ENCODE measurements at regions not wholly inside any gene's neighbourhood (a gene's known extent, or its start where the extent isn't known, plus 50 kb on each side); places are given as distances from the start of the nearest gene placed in this dataset.

GRCh38 chr12:27907766-27908165 is 64.8 kb downstream of the PTHLH start:
- Histone ChIP-seq H3K27ac (ENCODE audit: low read depth, low read length, poor library complexity, severe bottlenecking) (no peak overlapping the region), H3K27me3 (replicated peaks; ENCODE audit: insufficient read depth, low read depth, low read length, poor library complexity) (no peaks in the 10 kb centered on the region), H3K36me3 (ENCODE audit: insufficient read depth, low read length, poor library complexity, severe bottlenecking) (no peaks in the 10 kb centered on the region), H3K9me3 (ENCODE audit: low read depth, low read length, poor library complexity, severe bottlenecking) (no peaks in the 10 kb centered on the region), H3K4me3 (ENCODE audit: low read depth, low read length, poor library complexity, severe bottlenecking) (no peak overlapping the region), H3K4me1 (ENCODE audit: insufficient read depth, low read length, poor library complexity, severe bottlenecking) (no peaks in the 10 kb centered on the region)
- no peak for DNase-seq (ENCODE audit: low spot score)
- BruUV-seq (replicated peaks), result no TSS peak
- ChIA-PET CTCF (no interaction called here), POLR2A (ENCODE audit: low non-redundant PET) (no interaction called here)
- intact Hi-C loops (cut with micrococcal nuclease; ENCODE audit: unreplicated experiment), result no loop called here
- no peak for TF ChIP-seq EZH2 (IDR thresholded peaks at IDR 0.05; ENCODE audit: borderline replicate concordance, low read depth, low read length, poor library complexity, severe bottlenecking)
- TF ChIP-seq CTCF (conservative IDR thresholded peaks at IDR 0.05; ENCODE audit: low read depth, low read length), result no peak

GRCh38 chr12:27906658-27907473 is 65.7 kb downstream of the PTHLH start:
- Histone ChIP-seq H3K36me3 (ENCODE audit: insufficient read depth, low read length, poor library complexity, severe bottlenecking) (no peaks in the 10 kb centered on the region), H3K9me3 (ENCODE audit: low read depth, low read length, poor library complexity, severe bottlenecking) (no peaks in the 10 kb centered on the region), H3K4me3 (ENCODE audit: low read depth, low read length, poor library complexity, severe bottlenecking) (no peak overlapping the region), H3K27ac (ENCODE audit: low read depth, low read length, poor library complexity, severe bottlenecking) (no peak overlapping the region), H3K4me1 (ENCODE audit: insufficient read depth, low read length, poor library complexity, severe bottlenecking) (no peaks in the 10 kb centered on the region), H3K27me3 (replicated peaks; ENCODE audit: insufficient read depth, low read depth, low read length, poor library complexity) (no peaks in the 10 kb centered on the region)
- ChIA-PET POLR2A (ENCODE audit: low non-redundant PET) (no interaction called here), CTCF (no interaction called here)
- BruUV-seq (replicated peaks), result no TSS peak
- TF ChIP-seq CTCF (conservative IDR thresholded peaks at IDR 0.05; ENCODE audit: low read depth, low read length) (no peak), EZH2 (IDR thresholded peaks at IDR 0.05; ENCODE audit: borderline replicate concordance, low read depth, low read length, poor library complexity, severe bottlenecking) (no peak)
- DNase-seq (ENCODE audit: low spot score), result no peak
- intact Hi-C loops (cut with micrococcal nuclease; ENCODE audit: unreplicated experiment), result no loop called here

GRCh38 chr12:27906127-27906500 is 66.4 kb downstream of the PTHLH start:
- POLR2A ChIA-PET (ENCODE audit: low non-redundant PET), result no interaction called here

More at GRCh38 chr12:27906127-27906500, 66.4 kb downstream of the PTHLH start:
- no peaks in the 10 kb centered on the region for H3K36me3 ChIP-seq (ENCODE audit: insufficient read depth, low read length, poor library complexity, severe bottlenecking)
- no peak for DNase-seq (ENCODE audit: low spot score)
- no peak overlapping the region for H3K27ac ChIP-seq (ENCODE audit: low read depth, low read length, poor library complexity, severe bottlenecking)
- no peaks in the 10 kb centered on the region for H3K9me3 ChIP-seq (ENCODE audit: low read depth, low read length, poor library complexity, severe bottlenecking)
- H3K27me3 ChIP-seq (replicated peaks; ENCODE audit: insufficient read depth, low read depth, low read length, poor library complexity), result no peaks in the 10 kb centered on the region
- intact Hi-C loops (cut with micrococcal nuclease; ENCODE audit: unreplicated experiment), result no loop called here
- H3K4me1 ChIP-seq (ENCODE audit: insufficient read depth, low read length, poor library complexity, severe bottlenecking), result no peaks in the 10 kb centered on the region
- no peak overlapping the region for H3K4me3 ChIP-seq (ENCODE audit: low read depth, low read length, poor library complexity, severe bottlenecking)
- TF ChIP-seq EZH2 (IDR thresholded peaks at IDR 0.05; ENCODE audit: borderline replicate concordance, low read depth, low read length, poor library complexity, severe bottlenecking), result no peak
- TF ChIP-seq CTCF (conservative IDR thresholded peaks at IDR 0.05; ENCODE audit: low read depth, low read length), result no peak
- no TSS peak for BruUV-seq (replicated peaks)
- CTCF ChIA-PET, result no interaction called here
